Right kidney (tissue), 1 donor: ENCODE measurements at regions not wholly inside any gene's neighbourhood (a gene's known extent, or its start where the extent isn't known, plus 50 kb on each side); places are given as distances from the start of the nearest gene placed in this dataset.
"Not testable (repeated sequence)": the region's sequence is repeated elsewhere in the genome, so short reads cannot be mapped to it uniquely, and the experiment has no call there.

ENCODE experiments used
- DNase-seq: peaks from one replicate; pipeline ENCODE4 v3.0.0-alpha.2; 2016

DNA sequence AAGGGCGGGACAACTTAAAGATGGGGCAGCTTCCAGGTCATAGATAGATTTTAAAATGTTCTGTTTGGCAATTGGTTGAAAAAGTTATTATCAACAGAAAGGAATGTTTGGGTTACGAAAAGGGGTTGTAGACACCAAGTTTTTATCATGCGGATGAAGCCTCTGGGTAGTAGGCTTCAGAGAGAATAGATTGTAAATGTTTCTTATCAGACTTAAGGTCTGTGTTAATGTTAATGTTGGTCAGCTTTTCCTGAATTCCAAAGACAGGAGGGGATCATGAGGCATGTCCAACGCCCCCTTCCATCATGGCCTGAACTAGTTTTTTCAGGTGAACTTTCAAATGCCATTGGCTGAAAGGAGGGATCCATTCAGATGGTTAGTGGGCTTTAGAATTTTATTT is 84.2 kb upstream of the KIF5B start:
- no peak for DNase-seq

DNA sequence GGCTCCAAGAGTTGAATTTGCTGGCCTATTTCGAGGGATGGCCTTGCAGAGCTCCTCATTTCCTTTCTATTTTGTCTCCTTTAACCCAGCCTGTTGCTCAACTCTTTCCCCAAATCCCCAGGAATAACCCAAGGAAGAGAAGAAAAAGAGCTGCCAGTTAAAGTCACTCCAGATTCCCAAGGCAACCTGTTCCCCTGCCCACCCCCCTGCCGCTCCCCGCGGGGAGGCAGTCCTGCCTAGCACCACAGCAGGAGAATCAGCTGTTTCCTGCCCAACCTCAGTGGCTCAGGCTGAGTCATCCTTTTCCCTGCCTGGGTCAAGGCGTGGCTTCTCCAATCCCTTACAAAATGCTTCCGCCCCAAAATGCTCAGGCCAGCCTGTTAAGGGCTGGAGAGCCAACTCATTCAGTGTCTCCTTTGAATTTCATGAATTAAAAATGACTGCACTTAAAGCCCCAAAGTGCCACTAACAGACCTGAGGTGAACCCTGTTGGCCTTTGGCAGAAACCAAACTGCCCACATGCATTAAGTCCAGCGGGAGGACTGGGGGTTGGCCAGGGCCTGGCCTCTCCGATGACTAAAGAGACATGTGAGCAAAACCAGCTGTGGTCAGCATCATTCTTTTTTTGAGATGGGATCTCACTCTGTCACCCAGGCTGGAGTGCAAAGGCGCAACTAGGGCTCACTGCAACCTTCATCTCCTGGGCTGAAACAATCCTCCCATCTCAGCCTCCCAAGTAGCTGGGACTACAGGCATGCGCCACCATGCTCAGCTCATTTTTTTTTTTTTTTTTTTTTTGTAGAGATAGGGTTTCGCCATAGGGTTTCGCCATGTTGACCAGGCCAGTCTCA is 83.2 kb upstream of the KIF5B start:
- peak; percentile 5 for DNase-seq

DNA sequence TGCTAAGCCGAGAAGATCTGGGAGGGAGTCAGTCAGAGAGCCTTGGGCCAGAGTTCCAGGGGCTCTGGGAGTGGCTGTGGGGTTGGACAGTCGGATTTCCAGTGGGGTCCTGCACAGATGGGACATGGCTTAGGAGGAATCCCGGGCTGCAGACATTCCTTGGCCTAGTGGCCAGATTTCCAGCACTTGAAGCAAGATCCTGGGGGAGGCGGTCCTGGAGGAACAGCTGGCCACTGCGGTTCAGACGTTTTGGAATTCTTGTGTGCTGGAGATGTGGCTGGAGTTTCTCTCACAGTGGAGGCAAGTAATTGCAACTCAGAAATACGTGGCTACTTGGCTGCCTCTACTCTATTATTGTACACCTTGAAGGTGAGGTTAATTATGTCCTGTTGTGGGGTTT is 80.7 kb upstream of the KIF5B start:
- not testable (repeated sequence) for DNase-seq

DNA sequence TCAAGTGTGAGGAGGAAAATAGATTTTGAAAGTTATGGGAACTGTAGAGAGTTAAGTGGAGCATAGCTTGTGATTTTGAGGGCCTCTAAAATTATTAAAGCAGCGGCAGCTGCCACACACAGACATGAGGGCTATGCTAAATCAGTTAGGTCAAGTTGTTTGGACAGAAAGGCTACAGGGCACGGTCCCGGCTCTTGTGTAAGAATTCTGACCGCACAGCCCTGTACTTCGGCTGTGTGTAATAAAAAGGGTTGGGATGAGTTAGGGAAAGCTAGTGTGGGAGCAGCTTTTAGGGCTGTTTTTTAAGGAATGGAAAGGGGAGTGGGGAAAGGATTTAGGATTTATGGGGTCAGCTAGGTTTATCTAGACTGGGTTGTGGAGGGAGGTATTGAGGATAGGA is 79.6 kb upstream of the KIF5B start:
- not testable (repeated sequence) for DNase-seq

DNA sequence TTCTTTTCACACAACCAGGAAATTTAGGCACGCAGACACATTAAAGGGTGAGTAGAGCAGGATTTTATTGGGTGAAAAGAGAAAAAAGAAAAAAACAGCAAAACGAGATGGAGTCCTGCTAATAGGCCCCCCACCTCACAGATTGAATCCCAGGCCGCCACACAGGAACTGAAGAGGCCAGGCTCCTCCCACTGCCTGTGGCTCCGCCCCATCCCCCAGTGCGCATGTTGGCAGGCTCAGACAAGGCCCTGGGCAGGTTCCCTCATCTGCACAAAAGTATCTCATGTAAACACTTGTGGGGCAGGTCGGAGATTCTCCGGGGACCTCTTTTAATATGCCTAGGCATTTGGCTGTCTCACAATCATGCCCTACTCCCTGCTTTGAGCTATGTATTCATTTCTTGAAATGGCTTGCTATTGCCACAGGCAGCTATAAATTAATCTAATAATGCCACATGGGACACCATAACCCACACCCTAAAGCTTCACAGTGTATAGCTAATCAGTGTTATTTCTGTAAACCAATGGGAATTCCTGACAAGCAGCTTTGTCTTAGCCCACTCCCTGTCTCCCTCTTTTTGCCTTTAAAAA is 76.2 kb upstream of the KIF5B start:
- DNase-seq = no peak

DNA sequence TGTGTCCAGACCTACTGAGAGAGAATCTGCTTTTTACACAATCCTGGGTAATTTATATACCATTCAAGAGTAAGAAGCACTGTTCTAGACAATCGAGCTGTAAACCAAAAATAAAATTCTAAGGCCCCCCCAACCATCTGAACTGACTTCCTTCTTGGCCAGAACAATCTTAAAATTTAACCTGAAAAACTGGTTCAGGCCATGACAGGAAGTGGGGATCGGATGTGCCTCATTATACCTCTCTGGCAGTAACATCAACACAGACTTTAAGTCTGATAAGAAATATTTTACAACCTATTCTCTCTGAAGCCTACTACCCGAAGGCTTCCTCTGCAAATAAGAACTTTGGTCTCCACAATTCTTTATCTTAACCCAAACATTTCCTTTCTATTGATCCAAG is 75.2 kb upstream of the KIF5B start:
- DNase-seq = no peak

DNA sequence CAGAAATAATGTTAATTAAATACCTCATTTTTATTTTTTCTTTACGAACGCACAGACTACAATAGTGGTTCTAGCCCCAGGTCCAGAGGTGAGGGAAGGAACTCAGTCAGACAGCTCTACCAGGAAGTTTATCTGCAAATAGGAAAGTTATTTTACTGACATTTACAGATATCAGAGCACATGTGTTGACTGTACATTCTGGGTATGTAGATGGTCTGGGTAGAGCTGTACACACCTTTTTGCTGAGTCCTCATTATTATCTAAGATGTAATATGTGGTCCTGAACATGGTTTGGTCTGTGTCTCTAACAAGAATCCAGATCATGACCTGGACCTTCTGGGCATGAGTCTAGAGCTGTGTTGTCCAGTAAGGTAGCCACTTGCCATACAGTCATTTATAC is 74.6 kb upstream of the KIF5B start:
- DNase-seq = no peak

DNA sequence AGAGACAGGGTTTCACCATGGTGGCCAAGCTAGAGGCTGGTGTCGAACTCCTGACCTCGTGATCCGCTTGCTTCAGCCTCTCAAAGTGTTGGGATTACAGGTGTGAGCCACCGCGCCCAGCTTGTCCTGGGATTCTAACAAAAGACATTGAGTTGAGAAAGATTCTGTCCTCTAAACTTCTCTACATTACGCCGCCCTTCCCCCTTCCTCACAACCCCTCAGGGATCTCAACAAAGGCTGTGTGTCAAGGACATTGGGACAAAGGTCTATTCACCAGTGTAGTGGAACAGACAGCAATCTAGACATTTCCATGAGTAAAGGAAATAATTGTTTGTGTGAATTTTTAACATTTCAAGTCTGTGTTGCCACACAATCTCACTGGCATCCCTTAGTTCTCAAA is 68.8 kb upstream of the KIF5B start:
- DNase-seq = no peak

DNA sequence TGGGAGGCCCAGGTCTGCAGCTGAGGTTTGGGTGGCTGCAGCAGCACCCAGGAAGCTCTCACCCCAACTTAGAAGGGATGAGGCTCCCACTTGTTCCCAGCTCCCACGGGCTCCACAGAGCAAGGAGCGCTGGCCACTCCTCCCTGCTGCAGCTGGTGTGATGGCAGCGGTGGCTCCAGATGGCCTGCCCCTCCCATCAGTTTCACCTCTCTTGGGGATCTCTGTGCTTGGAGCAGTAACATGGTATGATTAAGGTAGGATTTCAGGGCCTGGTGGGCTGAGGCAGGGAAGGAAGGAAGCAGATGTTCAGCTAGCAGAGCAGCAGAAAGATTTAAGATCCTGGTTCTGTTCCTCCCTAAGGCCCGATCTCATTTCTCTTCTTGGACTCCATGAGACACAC is 66.8 kb upstream of the KIF5B start:
- no peak for DNase-seq

DNA sequence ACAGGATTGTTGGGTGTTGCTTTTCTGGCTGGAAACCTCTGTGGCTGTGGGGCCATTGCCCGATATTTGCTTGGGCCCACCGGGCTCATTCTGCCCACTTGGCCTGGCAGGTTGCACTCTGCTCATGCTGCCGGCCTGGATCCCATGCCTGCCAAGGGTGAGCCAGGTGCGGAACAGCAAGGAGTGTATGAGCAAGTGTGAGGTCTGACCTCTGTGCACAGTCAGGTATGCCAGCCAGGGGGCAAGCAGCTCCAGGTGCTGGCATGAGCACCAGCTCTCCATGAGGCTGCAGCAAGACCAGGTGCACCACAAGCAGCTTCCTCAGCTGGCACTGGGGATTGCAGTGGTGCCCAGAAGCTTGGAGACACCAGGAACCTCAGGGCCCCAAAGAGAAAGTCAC is 65.4 kb upstream of the KIF5B start:
- no peak for DNase-seq

DNA sequence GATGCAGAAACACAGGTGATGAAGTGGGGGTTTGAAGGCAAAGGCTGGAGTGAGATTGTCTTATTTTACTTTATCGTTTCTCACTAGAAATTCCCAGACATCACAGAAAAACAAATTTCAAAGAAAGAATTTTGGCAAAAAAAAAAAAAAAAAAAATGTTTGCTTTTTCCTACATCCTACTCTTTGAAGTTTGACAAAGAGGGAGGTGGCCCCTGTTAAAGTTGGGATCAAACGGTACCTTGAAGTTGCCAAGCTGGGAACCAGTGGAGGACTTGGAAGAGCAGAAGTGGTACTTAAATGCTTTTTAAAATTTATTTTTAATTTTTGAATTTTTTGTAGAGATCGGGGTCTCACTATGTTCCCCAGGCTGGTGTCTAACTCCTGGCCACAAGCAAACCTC is 63.9 kb upstream of the KIF5B start:
- DNase-seq = no peak

DNA sequence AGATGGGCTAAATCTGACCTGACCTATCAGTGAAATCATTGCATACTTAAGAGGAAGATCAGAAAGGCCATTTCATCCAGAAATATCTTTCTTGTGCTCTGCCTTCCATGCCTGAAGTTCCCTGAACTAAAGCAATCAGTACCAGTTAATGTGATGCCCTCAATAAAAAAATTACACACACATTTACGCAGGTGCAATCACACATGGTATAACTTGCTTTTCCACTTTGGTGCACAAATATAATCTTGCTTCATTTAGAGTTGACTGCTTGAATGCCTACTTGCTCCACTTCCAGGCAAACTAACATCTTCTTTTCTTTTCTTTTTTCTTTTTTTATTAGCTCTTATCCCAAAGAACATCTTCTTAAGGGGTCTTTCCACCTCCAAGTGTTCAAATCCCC is 58.3 kb upstream of the KIF5B start:
- no peak for DNase-seq

DNA sequence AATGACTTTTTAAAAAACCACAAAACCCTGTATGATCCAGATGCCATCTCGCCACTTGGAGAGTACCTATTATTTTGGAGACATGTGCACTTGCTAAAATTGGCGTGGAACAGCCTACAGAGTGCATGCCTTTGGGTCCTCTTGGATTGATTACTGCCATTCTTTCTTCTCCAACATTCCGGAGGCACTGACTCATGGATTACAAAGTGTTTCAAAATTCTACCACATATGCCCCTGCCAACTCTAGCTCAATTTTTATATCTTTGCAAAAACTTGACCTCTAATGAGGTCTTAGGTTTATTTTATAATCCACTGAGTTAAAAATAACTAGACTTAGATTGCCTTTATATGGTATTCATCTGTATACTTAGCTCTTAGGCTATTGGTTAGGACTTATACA is 55.8 kb upstream of the KIF5B start:
- no peak for DNase-seq

DNA sequence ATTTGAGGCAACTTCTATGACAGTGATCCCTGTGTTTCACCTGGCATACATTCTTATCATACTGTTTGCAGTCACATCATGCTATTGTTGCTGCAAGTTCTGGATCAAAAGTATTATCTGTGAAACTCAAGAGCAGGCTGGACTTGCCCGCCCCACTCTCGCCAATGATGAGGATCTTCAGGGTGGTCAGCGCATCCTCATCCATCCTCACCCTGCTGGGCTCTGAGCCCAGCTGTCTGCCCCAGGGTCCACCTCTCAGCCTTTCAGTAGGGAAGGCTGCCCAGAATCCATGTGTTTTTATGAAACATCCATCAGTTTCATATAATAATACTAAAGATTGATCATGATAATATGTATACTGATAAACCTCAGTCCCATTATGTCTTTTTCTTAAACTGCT is 55.4 kb upstream of the KIF5B start:
- DNase-seq = no peak

DNA sequence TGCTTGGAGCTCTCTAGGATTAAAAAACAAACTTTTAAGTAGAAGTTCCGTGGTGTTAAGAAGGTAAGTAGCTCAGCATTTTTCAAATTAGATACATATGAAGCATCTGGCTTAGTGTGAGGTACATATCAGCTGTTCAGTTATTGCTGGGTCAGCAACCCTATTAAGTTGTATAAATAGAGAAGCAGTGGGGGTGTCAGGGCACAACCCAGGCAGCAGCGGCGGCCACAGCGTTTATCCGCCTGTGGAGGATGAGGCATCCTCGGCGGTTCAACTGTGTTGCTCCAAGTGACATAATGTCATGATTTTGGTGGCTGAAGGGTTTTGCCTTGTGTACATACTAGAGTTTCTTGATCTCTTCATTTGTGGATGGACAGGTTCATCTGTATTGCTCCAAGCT is 54.6 kb upstream of the KIF5B start:
- no peak for DNase-seq

DNA sequence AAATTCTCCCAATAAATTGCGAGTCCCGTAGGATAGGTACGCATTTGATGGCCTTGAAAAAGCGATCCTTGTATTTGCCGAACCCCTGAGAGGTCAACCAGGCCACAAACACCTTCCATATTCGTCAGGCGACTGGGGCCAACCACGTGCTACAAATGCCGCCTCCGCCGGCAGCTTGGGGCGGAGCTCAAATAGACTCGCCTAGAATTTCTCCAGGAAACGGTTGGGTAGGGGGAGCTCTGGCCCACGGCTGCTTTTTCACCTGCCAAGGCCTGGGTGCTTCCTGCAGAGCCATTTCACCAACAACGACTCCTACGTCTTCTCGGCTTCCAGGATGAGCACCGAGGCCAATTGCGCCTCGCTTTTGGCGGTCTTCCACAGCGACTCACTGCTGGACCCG is 53.4 kb upstream of the KIF5B start:
- DNase-seq = no peak
